VCaP (cell line): ENCODE measurements at regions not wholly inside any gene's neighbourhood (a gene's known extent, or its start where the extent isn't known, plus 50 kb on each side); places are given as distances from the start of the nearest gene placed in this dataset.
"Not testable (repeated sequence)": the region's sequence is repeated elsewhere in the genome, so short reads cannot be mapped to it uniquely, and the experiment has no call there.

Experiments
- H3K27ac ChIP-seq: fragments of 450-650 bp; 2 replicates; pipeline ENCODE4 v1.5.1; 2017
- CTCF ChIP-seq: fragments of 450-650 bp; conservative IDR thresholded peaks from 2 replicates; pipeline ENCODE4 v1.5.1; 2017; ENCODE audit warnings: mild to moderate bottlenecking, moderate library complexity

DNA sequence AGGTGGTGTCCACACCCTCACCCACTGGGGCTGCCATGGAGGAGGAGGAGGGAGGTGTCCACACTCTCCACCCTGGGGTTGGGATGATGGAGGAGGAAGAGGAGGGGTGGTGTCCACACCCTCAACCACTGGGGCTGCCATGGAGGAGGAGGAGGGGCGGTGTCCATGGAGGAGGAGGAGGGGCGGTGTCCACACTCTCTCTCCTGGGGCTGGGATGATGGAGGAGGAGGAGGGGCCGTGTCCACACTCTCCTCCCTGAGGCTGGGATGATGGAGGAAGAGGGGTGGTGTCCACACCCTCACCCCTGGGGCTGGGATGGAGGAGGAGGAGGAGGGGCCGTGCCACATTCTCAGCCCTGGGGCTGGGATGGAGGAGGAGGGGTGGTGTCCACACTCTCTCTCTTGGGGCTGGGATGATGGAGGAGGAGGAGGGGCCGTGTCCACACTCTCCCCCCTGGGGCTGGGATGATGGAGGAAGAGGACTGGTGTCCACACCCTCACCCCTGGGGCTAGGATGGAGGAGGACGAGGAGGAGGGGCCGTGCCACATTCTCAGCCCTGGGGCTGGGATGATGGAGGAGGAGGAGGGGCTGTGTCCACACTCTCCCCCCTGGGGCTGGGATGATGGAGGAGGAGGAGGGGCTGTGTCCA is 231.7 kb downstream of the CRLF2 start:
- no peak for TF ChIP-seq CTCF
- no peak overlapping the region for H3K27ac ChIP-seq

- not testable (repeated sequence) for H3K27ac ChIP-seq
Measured at GRCh38 chrX:979127-979526, 233.3 kb downstream of the CRLF2 start.

- TF ChIP-seq CTCF, result no peak
- H3K27ac ChIP-seq, result no peak overlapping the region
Measured at GRCh38 chrX:973010-973632, 239.3 kb downstream of the CRLF2 start.

- H3K27ac ChIP-seq, result no peak overlapping the region
- no peak for TF ChIP-seq CTCF
Measured at GRCh38 chrX:968148-968965, 244.1 kb downstream of the CRLF2 start.

DNA sequence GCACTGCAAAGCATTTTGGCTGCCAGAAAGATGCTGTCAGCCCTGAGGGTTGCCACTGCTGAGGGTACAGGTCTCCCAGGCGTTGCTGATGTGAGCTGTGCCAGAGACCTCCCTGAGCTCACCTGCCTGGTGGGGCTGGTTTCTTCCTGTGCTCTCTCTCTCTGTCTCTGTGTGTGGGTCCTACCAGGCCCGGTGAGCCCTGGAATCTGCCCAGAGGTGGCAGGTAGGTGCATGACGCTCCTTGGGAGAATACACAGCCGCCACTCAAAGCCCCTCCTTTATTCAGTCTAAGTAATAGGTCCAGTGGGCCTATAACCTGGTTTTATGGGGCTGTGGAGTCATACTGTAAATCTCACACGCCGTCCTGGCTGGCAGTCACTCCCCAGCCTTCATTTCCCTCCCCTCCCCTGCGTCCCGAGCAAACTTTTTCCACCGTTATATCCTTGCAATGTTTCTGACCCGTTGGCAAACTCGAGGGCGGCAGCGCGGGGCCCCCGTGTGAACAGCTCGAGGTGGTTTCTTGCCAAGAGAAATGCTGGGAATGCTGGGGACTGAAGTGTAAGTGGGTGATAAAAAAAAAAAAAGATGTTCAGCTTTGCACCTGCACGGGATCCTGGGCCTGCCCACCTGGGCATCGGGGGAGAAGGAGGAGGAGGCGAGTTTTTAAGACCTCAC is 245.9 kb downstream of the CRLF2 start:
- no peak for TF ChIP-seq CTCF

DNA sequence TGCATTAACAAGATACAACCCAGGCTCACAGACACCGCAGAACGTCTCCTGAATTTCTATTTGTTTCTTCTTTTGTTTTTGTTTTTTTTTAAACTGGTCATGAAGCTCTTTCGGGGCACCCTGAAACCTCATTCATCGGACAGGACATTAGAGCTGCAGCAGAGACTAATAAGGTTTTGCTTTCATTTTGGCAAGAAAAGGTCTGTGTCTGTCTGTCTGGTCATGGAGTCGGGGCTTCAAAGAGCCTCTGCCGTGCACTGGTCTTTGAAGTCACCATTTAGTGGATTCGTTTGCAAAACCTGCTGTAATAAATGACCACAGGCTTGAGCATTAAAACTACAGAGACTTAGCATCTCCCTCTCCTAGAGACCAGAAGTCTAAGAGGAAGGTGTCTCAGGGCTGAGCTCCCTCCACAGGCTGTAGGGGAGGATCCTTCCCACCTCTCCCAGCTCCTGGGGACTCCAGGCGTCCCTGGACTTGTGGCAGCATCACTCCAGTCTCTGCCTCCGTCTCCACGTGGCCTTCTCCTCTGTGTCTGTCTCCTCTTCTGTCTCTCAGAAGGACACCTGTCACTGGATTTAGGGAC is 247.5 kb downstream of the CRLF2 start:
- H3K27ac ChIP-seq, result no peak overlapping the region
- no peak for TF ChIP-seq CTCF

More for the DNA sequence above, 245.9 kb downstream of the CRLF2 start:
- H3K27ac ChIP-seq, result no peak overlapping the region

DNA sequence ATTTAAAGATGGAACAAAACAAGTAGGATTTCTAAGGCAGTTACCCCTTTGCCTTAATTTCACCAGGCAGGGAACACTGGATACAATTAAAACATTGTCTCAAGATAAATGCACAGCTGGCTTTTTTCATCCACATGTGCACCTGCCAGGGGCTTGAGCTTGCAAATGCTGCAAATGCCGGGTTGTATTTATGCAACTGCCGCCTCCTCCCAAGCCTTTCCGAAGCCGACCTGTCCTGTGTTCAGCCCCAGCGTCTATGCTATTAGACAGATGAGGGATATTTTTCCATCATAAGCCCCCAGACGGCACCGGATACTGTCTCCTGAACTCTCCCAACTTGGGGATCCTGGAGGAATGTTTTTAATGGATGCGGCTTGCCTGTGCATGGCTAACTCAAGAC is 251.6 kb downstream of the CRLF2 start:
- no peak for TF ChIP-seq CTCF
- no peak overlapping the region for H3K27ac ChIP-seq
